Prostate gland (tissue), 2 donors: ENCODE measurements at regions not wholly inside any gene's neighbourhood (a gene's known extent, or its start where the extent isn't known, plus 50 kb on each side); places are given as distances from the start of the nearest gene placed in this dataset.

Experiments
- CTCF ChIP-seq, 4 experiments: fragments of 200-600 bp in 2 of 4; fragments of 450-650 bp in 2 of 4; sonication (generic) in 2 of 4; IDR thresholded peaks; 1 replicate in 3 of 4; 2 replicates in 1 of 4; pipeline ENCODE4 v1.5.1; 2016 to 2019; ENCODE audit warnings: antibody characterized with exemption in 4 of 4, mild to moderate bottlenecking in 2 of 4, moderate library complexity in 2 of 4
- POLR2AphosphoS5 ChIP-seq: sonication (generic); formaldehyde crosslinking; IDR thresholded peaks from one replicate; pipeline ENCODE4 v1.6.1; 2017; ENCODE audit warnings: antibody characterized with exemption

- TF ChIP-seq POLR2AphosphoS5 (no peak), CTCF (IDR thresholded peaks at IDR 0.05) (no peak)
These were observed 770.8 kb downstream of the EPHA7 start for GRCh38 chr6:92648364-92649086.
